Lower lobe of right lung (tissue), 2 donors: ENCODE measurements at regions not wholly inside any gene's neighbourhood (a gene's known extent, or its start where the extent isn't known, plus 50 kb on each side); places are given as distances from the start of the nearest gene placed in this dataset.

Source experiments
- ATAC-seq, 2 donors: fragments of 200-7000 bp; cut with Tn5 transposase; one replicate each; pipeline ENCODE4 v1.9.1; 2020 to 2022; ENCODE audit warnings: mild to moderate bottlenecking in 2 of 2, moderate library complexity in 2 of 2
- DNase-seq: peaks from one replicate; pipeline ENCODE4 v3.0.0-alpha.2; 2020
- H3K27ac ChIP-seq: fragments of 200-600 bp; one replicate; pipeline ENCODE4 v1.8.0; 2022
- H3K27me3 ChIP-seq: fragments of 200-600 bp; one replicate; pipeline ENCODE4 v1.8.0; 2022; ENCODE audit warnings: low read depth
- H3K36me3 ChIP-seq: fragments of 200-600 bp; one replicate; pipeline ENCODE4 v1.8.0; 2022; ENCODE audit warnings: mild to moderate bottlenecking
- H3K4me1 ChIP-seq: fragments of 200-600 bp; one replicate; pipeline ENCODE4 v1.8.0; 2022
- H3K4me3 ChIP-seq: fragments of 200-600 bp; one replicate; pipeline ENCODE4 v1.8.0; 2022; ENCODE audit warnings: mild to moderate bottlenecking
- H3K9me3 ChIP-seq: fragments of 200-600 bp; one replicate; pipeline ENCODE4 v1.8.0; 2022
- CTCF ChIP-seq: fragments of 200-600 bp; IDR thresholded peaks from one replicate; pipeline ENCODE4 v1.8.0; 2022; ENCODE audit warnings: antibody characterized with exemption, mild to moderate bottlenecking
- intact Hi-C: fragments of 100-400 bp; cut with DNase I; formaldehyde crosslinking; loops from one replicate; pipeline ENCODE4 v1.11.0; 2022
- donor health status: DM: no; HTN: yes; CAD: no; lungs with severe emphysema.

- Histone ChIP-seq H3K9me3 (no peaks in the 10 kb centered on the region), H3K27ac (no peak overlapping the region), H3K4me3 (no peak overlapping the region), H3K27me3 (no peaks in the 10 kb centered on the region), H3K4me1 (peaks cover 8% of the 10 kb centered on the region), H3K36me3 (no peaks in the 10 kb centered on the region)
- intact Hi-C loops = no loop called here
- no peak for DNase-seq
- no peak for TF ChIP-seq CTCF
- ATAC-seq = no peak
Observed at GRCh38 chr2:119082821-119083400, 75.6 kb downstream of the C1QL2 start.

GRCh38 chr2:119078796-119079195 lies 79.8 kb downstream of the C1QL2 start:
- no peak overlapping the region for H3K27ac ChIP-seq
- intact Hi-C loops = no loop called here
- no peaks in the 10 kb centered on the region for H3K4me1 ChIP-seq
- ATAC-seq = no peak
- no peaks in the 10 kb centered on the region for H3K9me3 ChIP-seq
- no peaks in the 10 kb centered on the region for H3K36me3 ChIP-seq
- peaks cover 4% of the 10 kb centered on the region for H3K27me3 ChIP-seq
- DNase-seq = no peak
- no peak overlapping the region for H3K4me3 ChIP-seq
- TF ChIP-seq CTCF = no peak

GRCh38 chr2:119076713-119077112 lies 81.8 kb downstream of the C1QL2 start:
- Histone ChIP-seq H3K9me3 (no peaks in the 10 kb centered on the region), H3K4me1 (no peaks in the 10 kb centered on the region), H3K4me3 (no peak overlapping the region), H3K36me3 (no peaks in the 10 kb centered on the region), H3K27ac (no peak overlapping the region), H3K27me3 (peaks cover 4% of the 10 kb centered on the region)
- TF ChIP-seq CTCF = no peak
- DNase-seq (no peak), ATAC-seq (no peak)
- intact Hi-C loops = no loop called here

- TF ChIP-seq CTCF = no peak
- intact Hi-C loops = no loop called here
- no peak overlapping the region for H3K4me3 ChIP-seq
Observed at GRCh38 chr2:119073213-119073612, 85.3 kb downstream of the C1QL2 start.

GRCh38 chr2:119071476-119071875 lies 87.1 kb downstream of the C1QL2 start:
- no peak for ATAC-seq
- Histone ChIP-seq H3K4me3 (no peak overlapping the region), H3K9me3 (no peaks in the 10 kb centered on the region), H3K27me3 (peaks cover 4% of the 10 kb centered on the region), H3K27ac (no peak overlapping the region), H3K4me1 (no peaks in the 10 kb centered on the region), H3K36me3 (no peaks in the 10 kb centered on the region)
- no peak for TF ChIP-seq CTCF
- intact Hi-C loops = no loop called here
- DNase-seq = no peak

More at GRCh38 chr2:119073213-119073612, 85.3 kb downstream of the C1QL2 start:
- ATAC-seq = no peak
- H3K9me3 ChIP-seq = no peaks in the 10 kb centered on the region
- H3K36me3 ChIP-seq = no peaks in the 10 kb centered on the region
- H3K27ac ChIP-seq = no peak overlapping the region
- DNase-seq = no peak
- H3K4me1 ChIP-seq = no peaks in the 10 kb centered on the region
- peaks cover 4% of the 10 kb centered on the region for H3K27me3 ChIP-seq
